Islet precursor cell (in vitro differentiated cells): ENCODE measurements at regions not wholly inside any gene's neighbourhood (a gene's known extent, or its start where the extent isn't known, plus 50 kb on each side); places are given as distances from the start of the nearest gene placed in this dataset.
"Not testable (repeated sequence)": the region's sequence is repeated elsewhere in the genome, so short reads cannot be mapped to it uniquely, and the experiment has no call there.

Experiments used
- DNase-seq: peaks from one replicate; pipeline ENCODE4 v3.0.0-alpha.2; 2018

DNA sequence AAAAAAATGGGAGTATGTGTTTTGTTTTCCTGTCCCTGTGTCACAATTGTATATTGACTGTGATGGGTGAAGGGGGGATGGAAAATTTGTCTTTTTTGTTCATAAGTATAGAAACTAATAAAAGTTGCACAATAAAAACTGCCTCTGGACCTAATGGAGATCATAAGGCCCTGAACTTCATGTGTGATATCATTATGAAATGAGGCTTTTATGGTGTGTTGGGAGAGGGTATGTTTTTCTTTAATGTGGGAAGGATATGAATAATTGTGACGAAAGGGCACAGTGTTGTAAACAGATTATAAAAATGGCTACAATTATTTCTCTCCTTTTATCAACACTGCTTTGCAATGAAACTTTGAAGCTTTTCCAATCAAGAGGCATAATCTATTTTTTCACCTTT is 1889.3 kb upstream of the CELF4 start:
- no peak for DNase-seq

DNA sequence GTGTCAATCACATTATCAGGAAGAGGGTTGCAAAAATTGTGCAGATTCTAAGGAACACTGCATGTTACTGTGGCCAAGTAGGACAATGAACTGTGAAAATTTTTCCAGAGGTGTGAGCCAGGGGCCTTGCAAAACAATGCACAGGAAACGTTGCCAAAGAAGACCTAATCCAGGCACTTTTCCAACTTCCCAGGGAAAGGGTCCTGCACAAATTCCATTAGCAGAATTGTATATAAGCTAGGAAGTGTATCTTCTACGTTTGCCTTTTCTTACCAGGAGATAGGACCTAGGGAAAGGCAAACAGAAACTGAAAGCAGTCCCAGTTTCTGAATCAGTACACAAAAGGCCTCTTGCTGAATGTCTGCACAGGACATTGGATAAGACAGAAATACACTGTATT is 1888.3 kb upstream of the CELF4 start:
- no peak for DNase-seq

DNA sequence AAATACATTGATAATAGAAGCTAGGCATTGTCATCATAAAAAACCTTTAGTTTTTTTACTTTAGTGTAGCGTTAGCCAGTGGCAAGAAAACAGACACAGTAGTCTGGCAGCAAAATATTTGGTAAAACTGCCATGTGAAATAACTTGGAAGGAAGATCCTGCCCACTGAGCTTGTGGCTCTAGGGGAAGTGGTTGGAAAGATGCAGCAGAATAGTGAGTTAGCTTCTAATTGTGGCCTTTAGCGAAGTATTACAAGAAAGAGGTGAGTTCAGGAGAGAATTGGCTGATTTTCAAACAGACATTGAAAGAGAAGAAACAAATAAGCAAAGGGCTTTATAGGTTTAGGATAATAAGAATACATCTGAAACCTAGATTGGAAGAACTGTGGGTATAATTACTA is 1887.8 kb upstream of the CELF4 start:
- DNase-seq: no peak

DNA sequence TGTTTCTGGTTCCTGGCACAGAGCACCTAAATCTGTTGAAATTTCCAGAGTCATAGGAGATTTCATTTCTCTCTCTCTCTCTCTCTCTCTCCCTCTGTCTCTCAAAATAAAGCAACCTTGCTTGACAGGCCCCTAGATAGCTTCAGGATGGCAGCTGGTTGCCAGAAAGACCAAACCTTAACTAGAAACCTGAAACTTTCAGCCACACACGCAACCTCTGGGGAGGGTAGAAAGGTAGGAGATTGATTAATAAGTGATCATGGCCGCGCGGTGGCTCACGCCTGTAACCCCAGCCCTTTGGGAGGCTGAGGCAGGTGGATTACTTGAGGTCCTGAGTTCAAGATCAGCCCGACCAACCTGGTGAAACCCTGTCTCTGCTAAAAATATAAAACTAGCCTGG is 1885.4 kb upstream of the CELF4 start:
- no peak for DNase-seq

DNA sequence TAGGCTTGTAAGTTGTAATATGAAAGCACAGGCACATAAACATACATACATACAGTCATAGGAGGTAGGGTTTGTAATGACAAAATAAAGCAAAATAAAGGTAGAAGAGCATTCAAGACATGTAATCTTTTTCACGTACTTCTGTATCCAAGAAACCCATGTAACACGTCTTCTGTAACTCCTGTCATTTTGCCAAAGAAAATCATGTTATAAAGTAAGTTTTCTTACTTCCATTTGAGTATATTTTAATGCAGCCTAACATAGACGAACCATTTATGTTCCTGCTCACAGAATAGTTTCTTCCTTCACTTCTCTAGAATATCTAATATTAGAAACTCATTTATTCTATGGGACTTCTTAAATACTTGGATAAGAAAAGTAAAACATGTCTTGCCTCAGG is 1884.0 kb upstream of the CELF4 start:
- DNase-seq: no peak

DNA sequence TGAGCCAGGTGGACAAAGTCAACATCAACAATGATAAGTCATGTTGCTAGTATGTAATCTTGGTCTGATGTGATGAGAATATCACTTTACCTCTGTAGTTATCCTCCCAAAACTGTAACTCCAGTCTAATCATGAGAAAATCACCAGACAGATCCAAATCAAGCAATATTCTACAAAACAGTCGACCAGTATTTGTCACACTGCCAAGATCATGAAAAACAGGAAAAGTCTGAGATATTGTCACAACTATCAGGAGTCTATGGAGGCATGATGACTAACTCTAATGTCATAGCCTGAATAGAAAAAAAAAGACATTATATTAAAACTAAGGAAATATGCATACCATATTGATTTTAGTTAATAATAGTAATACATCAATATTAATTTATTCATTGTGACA is 1883.3 kb upstream of the CELF4 start:
- DNase-seq: no peak

DNA sequence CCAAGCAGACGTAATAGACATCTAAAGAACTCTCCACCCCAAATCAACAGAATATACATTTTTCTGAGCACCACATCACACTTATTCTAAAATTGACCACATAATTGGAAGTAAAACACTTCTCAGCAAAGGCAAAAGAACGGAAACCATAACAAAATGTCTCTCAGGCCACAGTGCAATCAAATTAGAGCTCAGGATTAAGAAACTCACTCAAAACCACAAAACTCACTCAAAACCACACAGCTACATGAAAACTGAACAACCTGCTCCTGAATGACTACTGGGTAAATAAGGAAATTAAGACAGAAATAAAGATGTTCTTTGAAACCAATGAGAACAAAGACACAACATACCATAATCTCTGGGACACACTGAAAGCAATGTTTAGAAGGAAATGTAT is 1879.4 kb upstream of the CELF4 start:
- not testable (repeated sequence) for DNase-seq

DNA sequence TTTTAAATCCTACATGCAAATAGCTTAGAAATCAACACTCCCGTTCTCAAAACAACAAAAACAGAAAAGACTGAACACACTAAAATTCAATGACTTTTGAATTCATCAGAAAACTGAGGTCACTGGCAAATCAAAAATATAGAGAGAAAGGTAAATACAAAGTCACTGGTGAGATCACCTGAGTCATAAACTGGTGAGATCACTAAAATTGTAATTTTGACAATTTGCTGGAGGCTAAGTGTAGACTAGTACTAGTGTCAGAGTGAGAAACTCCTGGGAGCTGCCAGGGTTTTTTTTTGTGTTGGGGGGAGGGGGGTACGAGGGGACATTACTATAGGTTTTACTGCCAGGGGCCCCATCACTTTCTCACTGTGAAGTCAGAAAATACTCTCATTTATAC is 1876.0 kb upstream of the CELF4 start:
- no peak for DNase-seq

DNA sequence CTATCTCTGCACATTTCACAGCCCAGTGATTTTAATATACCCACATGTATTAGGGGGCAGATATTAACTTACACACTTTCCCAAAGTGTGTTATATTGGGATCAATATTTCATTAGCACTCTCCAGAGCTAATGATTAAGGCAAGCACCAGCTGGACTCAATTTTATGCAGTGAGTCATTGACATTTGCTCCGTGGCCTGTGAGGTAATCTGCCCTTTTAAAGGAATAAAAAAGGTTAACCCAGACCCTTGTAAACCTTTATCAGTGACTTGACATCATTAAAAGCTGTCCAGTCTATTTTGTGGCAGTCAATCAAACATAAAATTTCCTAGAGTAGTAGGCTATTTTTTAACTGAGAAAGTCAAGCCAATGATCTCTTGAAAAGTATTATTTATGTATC is 1870.4 kb upstream of the CELF4 start:
- DNase-seq: no peak

DNA sequence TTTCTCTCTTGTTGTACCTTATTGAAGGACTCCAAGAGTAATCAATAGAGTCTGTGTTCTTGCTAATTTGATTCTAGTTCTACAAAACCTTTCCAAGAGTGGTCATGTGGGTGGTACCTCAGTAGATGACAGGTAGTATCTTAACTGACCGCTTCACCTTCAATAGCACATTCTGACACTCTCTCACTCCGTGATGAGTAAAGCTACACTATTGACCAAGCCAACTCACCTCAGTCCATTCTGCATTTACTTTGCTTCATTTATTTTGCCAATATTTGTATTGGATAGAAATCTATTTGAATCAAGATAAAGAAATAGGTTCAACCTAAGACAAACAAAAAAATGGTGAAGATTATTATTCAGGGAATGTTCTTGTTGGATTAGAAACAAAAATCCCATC is 1869.6 kb upstream of the CELF4 start:
- DNase-seq: no peak

DNA sequence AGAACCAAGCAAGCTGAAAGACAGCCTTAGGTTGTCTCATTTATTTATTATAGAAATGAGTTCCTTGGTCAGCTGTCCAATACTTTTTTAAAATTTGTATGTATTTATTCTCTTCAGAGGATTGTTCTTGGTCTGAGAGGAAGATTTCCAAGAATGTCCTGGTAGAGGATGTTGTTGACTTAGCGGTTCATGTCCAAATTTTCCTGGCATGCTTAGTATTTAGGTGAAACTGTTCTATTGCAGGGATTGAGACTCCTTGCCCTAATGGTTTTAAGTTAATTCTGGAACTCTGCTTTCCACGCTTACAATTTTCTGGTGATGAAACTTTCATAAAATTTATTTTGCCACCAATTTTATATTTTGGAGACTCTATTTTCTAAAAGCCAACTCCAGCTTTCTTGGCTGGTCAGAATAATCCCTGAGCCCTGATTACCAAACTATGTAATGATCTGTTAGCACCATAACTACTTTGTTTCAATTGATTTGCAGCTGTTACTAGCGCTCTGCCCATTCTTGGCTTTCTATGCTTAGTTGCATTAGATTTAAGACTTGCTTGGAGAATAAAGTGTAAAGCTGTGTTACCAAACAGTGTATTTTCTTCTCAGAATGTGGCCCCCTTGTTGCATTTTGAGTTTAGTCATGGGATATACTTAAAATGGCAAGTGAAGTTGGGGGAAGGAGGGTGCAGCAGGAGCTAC is 1868.8 kb upstream of the CELF4 start:
- no peak for DNase-seq

DNA sequence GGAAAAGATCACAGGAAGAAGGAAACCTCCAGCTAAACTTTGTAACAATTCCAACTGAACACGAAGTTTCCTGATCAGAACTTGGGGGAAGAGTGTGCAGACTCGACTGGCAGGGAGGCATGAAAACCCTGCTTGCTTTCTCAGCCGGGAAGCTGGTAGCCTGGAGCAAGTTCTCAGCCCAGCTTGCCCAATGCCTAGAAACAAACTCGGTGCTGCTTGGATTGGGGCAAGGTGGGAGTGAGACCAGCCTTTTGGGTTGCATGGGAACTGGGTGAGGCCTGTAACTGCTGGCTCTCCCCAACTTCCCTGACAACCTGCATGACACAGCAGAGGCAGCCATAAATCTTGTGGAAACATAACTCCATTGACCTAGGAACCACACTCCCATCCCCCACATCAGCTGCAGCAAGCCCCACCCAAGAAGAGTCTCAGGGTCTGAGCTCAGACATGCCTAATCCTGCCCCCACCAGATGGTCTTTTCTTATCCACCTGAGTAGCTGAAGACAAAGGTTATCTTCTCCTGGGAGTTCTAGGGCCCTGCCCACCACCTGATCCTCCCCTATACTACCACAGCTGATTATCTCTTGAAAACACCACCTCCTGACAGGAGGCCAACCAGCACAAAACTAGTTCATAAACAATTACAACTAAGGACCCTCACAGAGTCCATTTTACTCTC is 1859.7 kb upstream of the CELF4 start:
- DNase-seq: no peak

DNA sequence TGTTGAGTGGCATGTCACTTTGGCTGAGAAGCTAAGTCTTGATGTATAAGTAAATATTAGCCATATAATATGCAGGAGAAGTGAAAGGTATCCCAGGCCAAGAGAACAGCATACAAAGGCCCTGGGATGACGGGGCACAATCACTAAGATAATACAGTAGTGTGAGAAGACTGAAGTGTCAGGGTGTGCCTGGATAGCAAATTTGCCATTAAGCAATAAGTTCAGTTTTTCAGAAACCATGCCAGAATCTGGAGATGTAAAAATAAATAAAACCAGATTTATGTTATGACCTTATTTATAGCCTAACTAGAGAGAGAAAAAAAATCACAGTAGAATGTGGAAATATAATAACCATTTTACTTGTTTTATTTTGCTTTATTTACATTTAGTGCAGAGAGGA is 1858.7 kb upstream of the CELF4 start:
- no peak for DNase-seq

DNA sequence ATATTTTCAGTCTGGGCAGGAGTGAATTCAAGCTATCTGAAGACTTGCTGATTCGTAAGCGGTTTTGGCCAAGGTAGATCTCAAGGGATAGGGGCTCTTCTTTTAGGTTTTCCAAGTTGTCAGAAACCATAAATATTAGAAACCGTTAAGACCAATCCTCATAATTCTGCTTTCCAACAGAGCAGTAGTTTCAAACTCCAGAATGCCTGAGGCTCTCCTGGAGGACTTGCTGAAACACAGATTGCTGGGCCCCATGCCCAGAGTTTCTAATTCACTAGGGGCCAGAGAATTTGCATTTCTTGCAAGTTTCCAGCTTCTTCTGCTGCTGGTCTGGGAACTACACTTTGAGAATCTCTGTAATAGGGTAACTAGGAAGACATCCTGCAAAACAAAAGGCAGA is 1855.7 kb upstream of the CELF4 start:
- DNase-seq: no peak

DNA sequence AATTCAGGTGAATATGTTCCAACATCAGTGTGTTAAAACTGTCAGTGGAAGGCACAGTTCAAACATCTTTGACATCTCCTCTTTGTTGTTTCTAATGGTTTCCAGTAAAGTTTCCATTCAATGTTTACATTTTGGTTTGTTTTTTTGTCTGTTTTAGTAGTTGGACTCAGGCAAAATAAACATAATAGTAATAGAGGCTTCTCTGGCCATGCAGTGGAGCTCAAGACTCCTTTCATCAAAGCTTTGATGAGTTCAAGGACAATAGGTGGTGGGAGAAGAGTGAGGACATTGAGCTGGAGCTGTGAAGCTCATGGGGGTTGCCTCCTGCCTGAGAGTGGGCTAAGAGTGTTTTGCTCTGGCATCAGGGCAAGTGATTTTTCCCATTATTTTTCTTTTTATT is 1853.7 kb upstream of the CELF4 start:
- no peak for DNase-seq

DNA sequence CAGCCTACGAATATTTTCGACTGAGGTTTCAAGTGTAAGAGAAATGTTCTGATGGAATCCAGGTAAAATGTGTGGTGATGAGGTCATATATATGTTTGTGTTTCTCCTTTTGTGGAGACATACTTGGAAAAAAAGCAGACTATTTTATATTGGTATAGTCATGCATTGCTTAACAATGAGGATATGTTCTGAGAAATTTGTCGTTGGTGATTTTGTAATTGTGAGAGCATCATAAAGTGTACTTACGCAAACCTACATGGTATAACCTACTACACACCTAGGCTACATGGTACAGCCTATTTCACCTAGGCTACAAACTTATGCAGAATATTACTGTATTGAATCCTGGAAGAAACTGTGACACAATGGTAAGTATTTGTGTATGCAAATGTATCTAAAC is 1849.9 kb upstream of the CELF4 start:
- no peak for DNase-seq

DNA sequence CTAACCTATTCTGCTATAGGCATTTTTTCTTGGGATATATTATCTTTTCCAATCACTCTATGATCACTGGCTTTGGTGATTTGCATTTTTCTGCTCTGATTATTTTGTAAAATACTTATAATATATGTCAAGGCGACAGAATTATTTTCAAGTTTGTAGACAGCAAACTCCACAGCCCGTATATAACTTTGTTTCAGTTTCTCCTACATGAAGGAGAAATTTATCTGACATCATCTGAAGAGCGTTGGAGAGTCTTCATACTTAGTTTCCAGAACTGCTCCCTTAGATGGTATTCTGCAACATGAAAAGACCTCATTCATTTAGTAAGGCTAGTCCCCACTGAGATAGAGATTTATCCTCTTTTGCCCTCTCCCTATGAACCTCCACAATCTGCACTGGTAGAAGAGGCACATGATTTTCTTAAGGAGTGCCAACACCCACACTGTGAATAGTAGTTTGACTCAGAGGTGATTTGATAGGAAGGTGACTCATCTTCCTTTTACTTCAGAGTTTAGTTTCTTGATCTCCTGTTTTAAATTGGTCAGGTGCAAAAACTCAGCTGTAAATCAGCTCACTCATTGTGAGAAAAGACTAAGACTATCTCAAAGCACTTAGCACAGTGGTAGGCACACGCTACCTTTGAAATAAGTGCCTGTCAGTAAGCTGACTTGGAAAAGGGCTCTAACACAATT is 1848.6 kb upstream of the CELF4 start:
- no peak for DNase-seq

DNA sequence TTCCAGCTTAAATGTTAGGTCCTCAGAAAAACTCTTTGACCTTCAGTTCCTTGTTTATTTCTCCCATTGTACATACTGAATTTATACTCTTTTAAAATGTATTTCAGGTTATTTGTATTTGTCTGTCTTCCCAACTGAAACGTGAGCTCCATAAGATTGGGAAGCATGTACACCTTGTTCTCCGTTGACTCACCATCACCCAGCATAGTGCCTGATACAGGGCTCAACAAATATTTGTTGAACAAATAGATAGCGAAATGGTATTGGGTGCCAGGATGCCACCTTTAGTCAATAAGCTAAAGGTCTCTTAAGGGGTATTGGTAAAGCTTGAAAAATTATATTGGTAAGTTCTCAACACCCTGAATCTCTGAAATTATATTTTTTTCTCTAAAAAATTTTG is 1841.3 kb upstream of the CELF4 start:
- DNase-seq: no peak

DNA sequence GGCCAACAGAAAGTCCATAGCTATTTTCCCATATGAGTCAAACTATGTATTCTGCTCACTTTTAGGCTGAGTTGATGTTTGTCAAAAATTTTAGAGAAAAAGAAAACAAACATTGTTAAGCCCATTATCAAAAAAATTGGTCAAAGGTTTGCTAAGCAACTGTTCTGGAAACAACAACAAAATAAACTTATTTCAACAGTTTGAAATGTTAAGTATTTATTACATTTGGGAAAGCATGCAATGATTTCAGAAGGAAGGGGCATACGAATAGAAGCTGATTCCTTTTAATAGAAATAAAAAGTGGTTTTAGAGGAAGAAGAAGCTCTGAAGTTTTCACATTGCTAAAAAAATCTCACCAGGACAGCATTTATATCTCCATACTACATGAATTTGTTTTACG is 1837.5 kb upstream of the CELF4 start:
- no peak for DNase-seq

DNA sequence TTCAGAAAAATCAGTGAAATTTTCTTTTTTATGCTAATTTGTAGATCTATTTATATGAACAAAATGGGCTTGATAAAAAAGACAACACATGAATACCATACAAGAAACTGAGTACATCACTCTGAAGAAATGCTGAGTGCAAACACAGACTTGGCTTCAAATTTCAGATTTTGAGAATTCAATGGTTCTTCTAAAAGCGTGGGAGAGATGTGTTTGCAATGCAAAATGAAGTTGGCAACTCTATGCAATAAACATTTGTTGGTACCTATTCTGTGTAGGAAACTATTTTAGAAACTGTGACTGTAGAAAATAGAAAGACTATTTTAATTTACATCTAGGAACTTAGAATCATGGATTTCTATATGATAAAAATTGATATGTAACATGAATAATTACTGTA is 1834.1 kb upstream of the CELF4 start:
- DNase-seq: no peak

DNA sequence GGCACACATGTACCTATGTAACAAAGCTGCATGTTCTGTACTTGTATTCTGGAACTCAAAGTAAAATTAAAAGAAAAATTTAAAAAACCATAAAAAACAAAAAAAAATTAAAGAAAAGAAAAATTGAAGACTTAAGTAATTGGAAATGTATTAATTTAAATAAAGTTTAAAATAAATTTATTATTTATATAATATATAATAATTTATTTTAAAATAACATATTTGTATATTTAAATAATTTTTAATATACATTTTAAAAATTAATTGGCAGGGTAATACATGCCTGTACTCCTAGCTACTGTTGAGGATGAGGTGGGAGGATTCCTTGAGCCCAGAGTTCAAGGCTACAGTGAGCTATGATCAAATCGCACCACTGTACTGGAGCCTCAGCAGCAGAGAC is 1830.6 kb upstream of the CELF4 start:
- no peak for DNase-seq

DNA sequence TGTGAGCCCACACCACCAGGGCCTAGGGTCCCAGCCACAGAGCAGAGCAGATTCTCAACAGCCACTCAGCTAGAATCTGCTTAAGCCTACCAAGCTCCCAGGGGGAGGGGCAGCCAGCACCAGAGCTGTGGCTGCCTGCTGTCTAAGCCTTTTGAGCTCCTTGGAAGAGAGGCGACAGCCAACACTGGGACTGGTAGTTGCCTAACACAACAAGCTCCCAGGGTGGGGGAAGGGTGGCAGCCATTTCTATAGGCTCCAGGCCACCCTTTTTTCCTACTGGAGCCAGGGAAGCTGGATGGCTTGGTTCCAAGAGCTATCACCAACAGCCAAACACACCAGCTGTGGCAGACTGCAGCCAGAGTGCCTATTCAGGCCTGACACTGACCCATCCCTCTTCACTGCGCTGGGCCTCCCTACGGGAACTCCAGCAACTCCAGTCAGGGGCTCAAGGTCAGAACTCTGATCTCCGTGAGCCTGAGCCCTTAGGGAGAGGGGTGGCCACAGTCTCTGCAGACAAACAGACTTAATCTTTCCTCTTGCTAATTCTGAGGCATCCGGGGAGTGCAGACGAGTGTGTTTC is 1824.3 kb upstream of the CELF4 start:
- DNase-seq: peak; percentile 74

DNA sequence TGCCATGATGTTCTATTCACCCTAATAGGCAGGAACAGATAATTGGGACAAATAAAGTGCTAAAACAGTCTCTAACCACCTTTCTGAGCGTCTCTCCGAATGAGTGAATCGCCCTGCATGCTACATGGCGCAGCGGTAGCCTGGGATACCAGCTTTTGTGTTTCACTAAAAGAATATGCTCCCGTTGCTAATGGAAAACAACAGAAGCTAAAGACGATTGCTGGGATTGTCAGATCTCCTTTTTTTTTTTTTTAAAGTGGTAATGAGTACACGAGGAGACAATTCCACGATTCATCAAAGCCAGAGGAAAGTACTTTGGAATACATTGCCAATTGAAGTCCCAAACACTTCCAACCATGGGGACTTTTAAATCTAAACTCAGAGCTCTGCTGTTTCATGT is 1815.3 kb upstream of the CELF4 start:
- DNase-seq: peak; percentile 63

DNA sequence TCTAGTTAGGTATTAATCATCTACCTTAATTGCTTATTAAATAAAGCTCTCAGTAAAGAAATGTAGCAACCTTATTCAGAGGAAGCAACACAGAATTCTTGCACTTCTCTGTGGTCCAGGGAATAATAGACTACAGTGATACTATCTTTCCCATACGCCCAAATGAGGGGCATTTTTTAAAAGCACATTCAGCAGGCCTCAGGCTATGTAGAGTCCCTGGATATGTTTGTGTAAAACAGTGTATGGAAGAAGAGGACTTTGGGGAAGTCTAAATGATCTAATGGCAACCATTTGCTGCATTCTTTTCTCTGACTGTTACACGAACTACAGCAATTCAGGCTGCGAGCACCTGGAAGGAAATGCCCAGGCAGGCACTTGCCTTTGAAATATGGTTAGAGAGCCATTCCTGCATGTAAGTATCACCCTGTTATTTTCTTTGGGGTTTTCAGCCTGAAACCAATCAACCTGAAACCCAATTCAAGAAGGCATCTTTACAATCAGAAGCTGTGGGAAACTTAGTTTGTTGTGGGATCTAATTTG is 1814.7 kb upstream of the CELF4 start:
- peak; percentile 90 for DNase-seq
